ENCODE measurements at regions not wholly inside any gene's neighbourhood (a gene's known extent, or its start where the extent isn't known, plus 50 kb on each side); places are given as distances from the start of the nearest gene placed in this dataset.
"Not testable (repeated sequence)": the region's sequence is repeated elsewhere in the genome, so short reads cannot be mapped to it uniquely, and the experiment has no call there.

- ATAC-seq = no peak
- DNase-seq = no peak
- H3K27me3 ChIP-seq (ENCODE audit: low read depth) = no peaks in the 10 kb centered on the region
- no peaks in the 10 kb centered on the region for H3K4me1 ChIP-seq
- intact Hi-C loops (cut with DNase I) = no loop called here
- no peaks in the 10 kb centered on the region for H3K9me3 ChIP-seq
- no peak overlapping the region for H3K27ac ChIP-seq
- no peaks in the 10 kb centered on the region for H3K36me3 ChIP-seq
- no peak overlapping the region for H3K4me3 ChIP-seq
- no peak for TF ChIP-seq CTCF (IDR thresholded peaks at IDR 0.05)
Measured at GRCh38 chr14:101090976-101091375, 187.5 kb upstream of the RTL1 start.

DNA sequence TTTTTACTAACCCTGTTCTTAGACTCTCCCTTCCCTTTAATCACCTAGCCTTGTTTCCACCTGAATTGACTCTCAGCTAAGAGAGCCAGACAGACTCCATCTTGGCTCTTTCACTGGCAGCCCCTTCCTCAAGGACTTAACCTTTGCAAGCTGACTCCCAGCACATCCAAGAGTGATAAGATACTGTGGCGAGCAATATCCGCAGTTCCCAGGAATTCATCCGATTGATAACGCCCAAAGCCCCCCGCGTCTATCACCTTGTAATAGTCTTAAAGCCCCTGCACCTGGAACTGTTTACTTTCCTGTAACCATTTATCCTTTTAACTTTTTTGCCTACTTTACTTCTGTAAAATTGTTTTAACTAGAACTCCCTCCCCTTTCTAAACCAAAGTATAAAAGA is 191.4 kb upstream of the RTL1 start:
- H3K4me1 ChIP-seq; intact Hi-C loops (cut with DNase I); H3K27ac ChIP-seq; H3K27me3 ChIP-seq (ENCODE audit: low read depth); ATAC-seq; H3K9me3 ChIP-seq; DNase-seq; H3K36me3 ChIP-seq; H3K4me3 ChIP-seq: not testable (repeated sequence)

DNA sequence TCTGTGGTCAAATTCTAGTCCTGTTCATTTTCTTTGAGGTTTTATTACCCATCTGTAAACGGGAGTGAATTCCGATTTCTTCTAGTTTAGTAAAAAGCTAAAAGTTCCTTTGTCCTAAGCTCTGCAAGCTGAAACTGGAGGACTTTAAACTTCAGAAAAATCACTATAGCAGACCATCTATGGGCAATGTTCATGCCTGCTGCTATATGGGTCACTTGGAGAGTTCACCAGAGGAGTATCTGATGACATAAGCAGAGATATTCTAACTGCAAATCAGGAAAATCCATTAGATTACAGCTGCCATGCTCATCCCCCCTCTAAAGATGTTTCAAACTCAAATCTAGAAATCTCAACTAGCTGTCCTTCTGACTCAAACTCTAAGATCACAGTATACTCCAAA is 193.0 kb upstream of the RTL1 start:
- intact Hi-C loops (cut with DNase I) = no loop called here
- ATAC-seq (no peak), DNase-seq (no peak)
- no peaks in the 10 kb centered on the region for H3K27me3 ChIP-seq (ENCODE audit: low read depth)
- H3K4me3 ChIP-seq = no peak overlapping the region
- no peaks in the 10 kb centered on the region for H3K9me3 ChIP-seq
- no peak overlapping the region for H3K27ac ChIP-seq
- no peaks in the 10 kb centered on the region for H3K4me1 ChIP-seq
- no peaks in the 10 kb centered on the region for H3K36me3 ChIP-seq
- TF ChIP-seq CTCF (IDR thresholded peaks at IDR 0.05) = no peak

DNA sequence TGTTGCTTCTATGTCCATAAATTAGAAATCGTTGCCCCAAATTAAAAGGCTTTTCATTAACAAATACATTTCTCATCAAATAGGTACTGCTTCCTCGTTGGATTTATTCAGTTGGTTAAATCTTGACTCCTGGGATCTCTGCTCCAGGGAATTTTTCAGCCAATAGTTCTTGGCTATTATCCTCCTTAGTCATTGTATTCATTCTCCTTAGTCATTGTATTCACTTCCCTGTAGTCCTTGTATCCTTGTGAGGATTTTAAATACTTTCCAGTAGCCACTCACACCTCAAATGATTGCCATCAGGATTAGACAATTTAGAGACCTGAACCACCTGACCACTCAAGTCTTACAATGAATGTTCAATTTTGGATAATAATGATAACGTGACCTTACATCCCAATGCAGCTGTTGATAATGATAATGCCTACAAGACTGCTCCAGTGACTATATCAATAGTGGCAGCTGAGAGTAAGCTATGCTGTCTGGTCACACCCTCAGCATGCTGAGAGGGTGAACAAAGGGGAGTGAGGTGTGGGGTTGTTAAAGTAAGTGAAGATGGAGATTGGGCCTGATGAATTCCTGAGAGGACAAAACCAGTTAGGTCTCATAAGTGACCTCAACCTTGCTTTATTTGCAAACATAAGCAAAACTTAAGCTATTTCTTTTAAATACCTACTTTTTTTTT is 193.7 kb upstream of the RTL1 start:
- Histone ChIP-seq H3K9me3 (no peaks in the 10 kb centered on the region), H3K4me1 (no peaks in the 10 kb centered on the region), H3K4me3 (no peak overlapping the region), H3K27me3 (ENCODE audit: low read depth) (no peaks in the 10 kb centered on the region), H3K36me3 (no peaks in the 10 kb centered on the region), H3K27ac (no peak overlapping the region)
- no peak for TF ChIP-seq CTCF (IDR thresholded peaks at IDR 0.05)
- intact Hi-C loops (cut with DNase I) = no loop called here
- DNase-seq (no peak), ATAC-seq (no peak)

DNA sequence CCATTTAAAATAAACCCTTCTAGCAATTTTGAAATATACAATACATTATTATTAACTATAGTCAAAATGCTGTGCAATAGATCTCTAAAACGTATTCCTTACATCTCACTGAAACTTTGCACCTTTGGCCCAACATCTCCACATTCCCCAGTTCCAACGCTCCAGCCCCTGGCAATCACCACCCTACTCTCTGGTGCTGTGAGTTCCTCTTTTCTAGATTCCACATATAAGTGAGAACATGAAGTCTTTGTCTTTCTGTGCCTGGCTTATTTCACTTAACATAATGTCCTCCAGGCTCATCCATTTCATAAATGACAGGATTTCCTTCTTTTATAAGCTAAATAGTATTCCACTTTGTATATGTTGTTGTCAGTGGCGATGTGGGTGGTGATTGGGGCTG is 194.7 kb upstream of the RTL1 start:
- no peak for ATAC-seq
- no peak for TF ChIP-seq CTCF (IDR thresholded peaks at IDR 0.05)
- H3K36me3 ChIP-seq = no peaks in the 10 kb centered on the region
- no peak for DNase-seq
- H3K9me3 ChIP-seq = no peaks in the 10 kb centered on the region
- intact Hi-C loops (cut with DNase I) = no loop called here
- H3K4me3 ChIP-seq = no peak overlapping the region
- H3K4me1 ChIP-seq = no peaks in the 10 kb centered on the region
- no peaks in the 10 kb centered on the region for H3K27me3 ChIP-seq (ENCODE audit: low read depth)
- H3K27ac ChIP-seq = no peak overlapping the region

GRCh38 chr14:101098641-101099040 is 195.1 kb upstream of the RTL1 start:
- Histone ChIP-seq H3K4me1 (no peaks in the 10 kb centered on the region), H3K4me3 (no peak overlapping the region), H3K9me3 (no peaks in the 10 kb centered on the region), H3K27ac (no peak overlapping the region), H3K36me3 (no peaks in the 10 kb centered on the region), H3K27me3 (ENCODE audit: low read depth) (no peaks in the 10 kb centered on the region)
- DNase-seq (no peak), ATAC-seq (no peak)
- TF ChIP-seq CTCF (IDR thresholded peaks at IDR 0.05) = no peak
- intact Hi-C loops (cut with DNase I) = no loop called here

Measured in lower lobe of right lung (tissue), 2 donors.